ENCODE measurements at regions not wholly inside any gene's neighbourhood (a gene's known extent, or its start where the extent isn't known, plus 50 kb on each side); places are given as distances from the start of the nearest gene placed in this dataset.

DNA sequence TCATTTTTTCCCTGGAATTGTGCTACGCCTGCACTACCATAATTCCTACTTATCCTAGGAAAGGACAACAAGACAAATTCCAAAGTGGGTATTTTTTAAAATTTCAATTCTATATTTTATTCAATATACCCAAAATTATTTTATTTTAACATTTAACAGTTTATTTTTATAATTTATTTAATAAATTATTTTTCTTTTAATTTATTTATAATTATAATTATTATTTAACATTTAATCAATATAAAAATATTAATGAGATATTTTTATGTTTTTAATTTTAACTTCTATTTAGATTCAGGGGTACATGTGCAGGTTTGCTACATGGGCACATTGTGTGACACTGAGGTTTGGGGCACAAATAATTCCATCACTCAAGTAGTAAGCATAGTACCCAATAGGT, 65.6 kb upstream of the VSTM2A start:
- Histone ChIP-seq H2AFZ (ENCODE audit: insufficient read depth, low read depth, low read length, poor library complexity, severe bottlenecking) (no peak overlapping the region), H3K27ac (ENCODE audit: low read depth in 1 of 2, low read length in 2 of 2) (no peak overlapping the region), H3K4me3 (replicated peaks in 1 of 3; ENCODE audit: low read depth in 2 of 3, low read length in 3 of 3) (no peak overlapping the region), H3K9ac (ENCODE audit: insufficient read depth, low read length, poor library complexity, severe bottlenecking) (no peak overlapping the region), H3K79me2 (ENCODE audit: insufficient read depth, low read length) (no peaks in the 10 kb centered on the region), H3K4me2 (replicated peaks; ENCODE audit: extremely low read depth, low read length, poor library complexity, severe bottlenecking) (no peak overlapping the region), H3K4me1 (ENCODE audit: control insufficient read depth in 1 of 2, insufficient read depth in 2 of 2, low read length in 2 of 2) (no peaks in the 10 kb centered on the region), H4K20me1 (ENCODE audit: insufficient read depth, low read length) (no peaks in the 10 kb centered on the region), H3K27me3 (ENCODE audit: control insufficient read depth in 2 of 2, insufficient read depth in 2 of 2, low read length in 2 of 2) (no peaks in the 10 kb centered on the region), H3K9me3 (replicated peaks in 1 of 2; ENCODE audit: control insufficient read depth in 1 of 2, insufficient read depth in 1 of 2, low read length in 2 of 2) (peaks cover 11 to 15% of the 10 kb centered on the region in 2 donors), H3K36me3 (replicated peaks in 1 of 2; ENCODE audit: control insufficient read depth in 1 of 2, insufficient read depth in 2 of 2, low read length in 2 of 2) (no peaks in the 10 kb centered on the region)
- intact Hi-C loops (cut with micrococcal nuclease) = no loop called here
- Mint-ChIP-seq H3K4me1 (no peaks in the 10 kb centered on the region), H3K27me3 (ENCODE audit: low read depth in 3 of 3) (no peaks in the 10 kb centered on the region), H3K27ac (no peak overlapping the region), H3K4me3 (no peak overlapping the region), H3K36me3 (no peaks in the 10 kb centered on the region), H3K9me3 (peaks cover 0 to 11% (median 2%) of the 10 kb centered on the region in 7 donors)
- TF ChIP-seq CTCF (IDR thresholded peaks at IDR 0.05) = no peak
- no peak for DNase-seq
- no CpG with 5 or more reads among the region's 1 CpG for WGBS (ENCODE audit: insufficient coverage)

DNA sequence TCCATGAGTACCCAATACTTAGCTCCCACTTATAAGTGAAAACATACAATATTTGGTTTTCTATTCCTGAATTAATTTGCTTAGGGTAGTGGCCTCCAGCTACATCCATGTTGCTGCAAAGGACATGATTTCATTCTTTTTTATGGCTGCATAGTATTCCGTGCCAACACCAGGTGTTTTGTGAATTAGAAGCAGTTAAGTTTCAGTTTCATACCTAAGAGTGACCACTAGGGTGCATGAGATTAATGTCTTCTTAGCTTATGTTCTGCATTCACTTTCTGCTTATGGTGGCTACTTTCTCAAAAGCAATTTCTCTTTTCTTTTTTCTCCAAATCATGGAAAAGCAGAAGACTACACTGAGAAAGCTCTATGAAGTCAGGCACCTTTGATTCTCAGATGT, 65.1 kb upstream of the VSTM2A start:
- no peak overlapping the region for H3K9ac ChIP-seq (ENCODE audit: insufficient read depth, low read length, poor library complexity, severe bottlenecking)
- Mint-ChIP-seq H3K9me3 (peaks cover 0 to 9% (median 2%) of the 10 kb centered on the region in 7 donors), H3K36me3 (no peaks in the 10 kb centered on the region), H3K27me3 (ENCODE audit: low read depth in 3 of 3) (no peaks in the 10 kb centered on the region), H3K27ac (no peak overlapping the region), H3K4me1 (no peaks in the 10 kb centered on the region), H3K4me3 (no peak overlapping the region)
- no peak overlapping the region for H3K4me3 ChIP-seq (replicated peaks in 1 of 3; ENCODE audit: low read depth in 2 of 3, low read length in 3 of 3)
- no peaks in the 10 kb centered on the region for H3K27me3 ChIP-seq (ENCODE audit: control insufficient read depth in 2 of 2, insufficient read depth in 2 of 2, low read length in 2 of 2)
- TF ChIP-seq CTCF (IDR thresholded peaks at IDR 0.05) = no peak
- DNase-seq = no peak
- WGBS (ENCODE audit: insufficient coverage) = 100% methylated on average over 1 of the region's 1 CpG
- H2AFZ ChIP-seq (ENCODE audit: insufficient read depth, low read depth, low read length, poor library complexity, severe bottlenecking) = no peak overlapping the region
- no peak overlapping the region for H3K27ac ChIP-seq (ENCODE audit: low read depth in 1 of 2, low read length in 2 of 2)
- H3K4me2 ChIP-seq (replicated peaks; ENCODE audit: extremely low read depth, low read length, poor library complexity, severe bottlenecking) = no peak overlapping the region
- H4K20me1 ChIP-seq (ENCODE audit: insufficient read depth, low read length) = no peaks in the 10 kb centered on the region
- intact Hi-C loops (cut with micrococcal nuclease) = no loop called here
- H3K79me2 ChIP-seq (ENCODE audit: insufficient read depth, low read length) = no peaks in the 10 kb centered on the region
- H3K36me3 ChIP-seq (replicated peaks in 1 of 2; ENCODE audit: control insufficient read depth in 1 of 2, insufficient read depth in 2 of 2, low read length in 2 of 2) = no peaks in the 10 kb centered on the region
- no peaks in the 10 kb centered on the region for H3K4me1 ChIP-seq (ENCODE audit: control insufficient read depth in 1 of 2, insufficient read depth in 2 of 2, low read length in 2 of 2)
- H3K9me3 ChIP-seq (replicated peaks in 1 of 2; ENCODE audit: control insufficient read depth in 1 of 2, insufficient read depth in 1 of 2, low read length in 2 of 2) = peaks cover 7 to 15% of the 10 kb centered on the region in 2 donors

All from CD14-positive monocyte (primary cell).